GM18517 (cell line): ENCODE measurements at regions not wholly inside any gene's neighbourhood (a gene's known extent, or its start where the extent isn't known, plus 50 kb on each side); places are given as distances from the start of the nearest gene placed in this dataset.

Source experiments
- ATAC-seq: cut with Tn5 transposase; IDR thresholded peaks from one replicate; pipeline ENCODE4 v1.9.1; 2021; ENCODE audit warnings: mild to moderate bottlenecking, moderate library complexity; ENCODE audit not compliant: unreplicated experiment

GRCh38 chr9:14399756-14400657, 86.1 kb upstream of the NFIB start:
- no peak for ATAC-seq

- ATAC-seq: no peak
Measured at GRCh38 chr9:14398473-14398872, 84.5 kb upstream of the NFIB start.

- no peak for ATAC-seq
Measured at GRCh38 chr9:14396171-14396570, 82.2 kb upstream of the NFIB start.

- no peak for ATAC-seq
Measured at GRCh38 chr9:14395317-14396082, 81.6 kb upstream of the NFIB start.

GRCh38 chr9:14393418-14393817, 79.5 kb upstream of the NFIB start:
- ATAC-seq: no peak

- no peak for ATAC-seq
Measured at GRCh38 chr9:14391620-14392019, 77.7 kb upstream of the NFIB start.

GRCh38 chr9:14389657-14390056, 75.7 kb upstream of the NFIB start:
- no peak for ATAC-seq

- no peak for ATAC-seq
Measured at GRCh38 chr9:14389146-14389545, 75.2 kb upstream of the NFIB start.

- no peak for ATAC-seq
Measured at GRCh38 chr9:14383773-14384172, 69.8 kb upstream of the NFIB start.

- no peak for ATAC-seq
Measured at GRCh38 chr9:14383294-14383693, 69.4 kb upstream of the NFIB start.

GRCh38 chr9:14380061-14380836, 66.3 kb upstream of the NFIB start:
- no peak for ATAC-seq

GRCh38 chr9:14379280-14379679, 65.3 kb upstream of the NFIB start:
- no peak for ATAC-seq

- no peak for ATAC-seq
Measured at GRCh38 chr9:14373706-14374105, 59.8 kb upstream of the NFIB start.

GRCh38 chr9:14373336-14373666, 59.4 kb upstream of the NFIB start:
- ATAC-seq: no peak

GRCh38 chr9:14372437-14373335, 58.7 kb upstream of the NFIB start:
- no peak for ATAC-seq

- no peak for ATAC-seq
Measured at GRCh38 chr9:14369011-14369410, 55.1 kb upstream of the NFIB start.

- ATAC-seq: no peak
Measured at GRCh38 chr9:14366076-14366475, 52.1 kb upstream of the NFIB start.

GRCh38 chr9:14365670-14366069, 51.7 kb upstream of the NFIB start:
- no peak for ATAC-seq
